B cell (primary cell): ENCODE measurements at regions not wholly inside any gene's neighbourhood (a gene's known extent, or its start where the extent isn't known, plus 50 kb on each side); places are given as distances from the start of the nearest gene placed in this dataset.

Experiments used
- ATAC-seq: fragments of 200-7000 bp; cut with Tn5 transposase; one replicate; pipeline ENCODE4 v1.10.0; 2021; ENCODE audit warnings: low read depth, mild to moderate bottlenecking, moderate number of reproducible peaks, moderate library complexity
- CTCF ChIA-PET: fragments of 350-600 bp; sonication (Branson Sonifier 250); formaldehyde crosslinking; loops from one replicate; lab custom pipeline; 2021; ENCODE audit warnings: antibody characterized with exemption, inconsistent platforms; lab: Charles Lee
- POLR2A ChIA-PET: fragments of 350-600 bp; sonication (Branson Sonifier 250); formaldehyde crosslinking; loops from one replicate; lab custom pipeline; 2021; ENCODE audit warnings: antibody characterized with exemption; lab: Charles Lee
- DNase-seq: peaks from one replicate; pipeline ENCODE4 v3.0.0; 2013
- H2AFZ ChIP-seq: 2 replicates; pipeline ENCODE4 v1.6.1; 2012; ENCODE audit warnings: mild to moderate bottlenecking, low read depth, low read length; ENCODE audit not compliant: insufficient read depth, poor library complexity, severe bottlenecking
- H3K27ac ChIP-seq, 2 donors: 1 replicate in 1 of 2; 2 replicates in 1 of 2; pipeline ENCODE4 v1.5.1; 2012 to 2013; ENCODE audit warnings: low read length in 2 of 2, mild to moderate bottlenecking in 2 of 2, moderate library complexity in 1 of 2
- H3K27me3 ChIP-seq, 4 experiments: fragments of 200-600 bp in 1 of 4; sonication (generic) in 1 of 4; replicated peaks in 1 of 4; 1 replicate in 2 of 4; 2 replicates in 2 of 4; pipeline versions ENCODE4 v1.6.1 to v1.7.0; 2013 to 2016; ENCODE audit warnings: low read length in 3 of 4, mild to moderate bottlenecking in 2 of 4, mixed read lengths in 1 of 4, moderate library complexity in 1 of 4; ENCODE audit not compliant: insufficient read depth in 4 of 4, control insufficient read depth in 3 of 4; ENCODE audit errors: control extremely low read depth in 1 of 4
- H3K36me3 ChIP-seq, 2 experiments: replicated peaks in 1 of 2; 1 replicate in 1 of 2; 2 replicates in 1 of 2; pipeline versions ENCODE4 v1.6.1 to v1.7.1; 2013; ENCODE audit warnings: low read length in 1 of 2; ENCODE audit not compliant: insufficient read depth in 2 of 2, control insufficient read depth in 1 of 2; ENCODE audit errors: control extremely low read depth in 1 of 2, extremely low read depth in 1 of 2
- H3K4me1 ChIP-seq, 2 donors: fragments of 200-600 bp in 1 of 2; sonication (generic) in 1 of 2; 1 replicate in 1 of 2; 2 replicates in 1 of 2; pipeline versions ENCODE4 v1.5.1 to v1.6.1; 2013 to 2017; ENCODE audit warnings: low read length in 2 of 2; ENCODE audit not compliant: control insufficient read depth in 2 of 2, insufficient read depth in 2 of 2
- H3K4me2 ChIP-seq: replicated peaks from 2 replicates; pipeline ENCODE3; 2012; ENCODE audit warnings: mild to moderate bottlenecking, low read depth, low read length; ENCODE audit not compliant: poor library complexity, severe bottlenecking
- H3K4me3 ChIP-seq, 5 experiments: fragments of 200-600 bp in 1 of 5; sonication (generic) in 1 of 5; 1 replicate in 3 of 5; 2 replicates in 2 of 5; pipeline versions ENCODE4 v1.5.1 to v1.7.0; 2011 to 2016; ENCODE audit warnings: low read length in 4 of 5, mild to moderate bottlenecking in 4 of 5, low read depth in 2 of 5, control low read depth in 1 of 5, moderate library complexity in 1 of 5; ENCODE audit not compliant: insufficient read depth in 1 of 5; ENCODE audit errors: control extremely low read depth in 1 of 5, extremely low read depth in 1 of 5
- H3K79me2 ChIP-seq: fragments of 200-600 bp; sonication (generic); one replicate; pipeline ENCODE4 v1.6.0; 2016; ENCODE audit warnings: low read length; ENCODE audit not compliant: control insufficient read depth, insufficient read depth
- H3K9ac ChIP-seq: fragments of 200-600 bp; sonication (generic); 2 replicates; pipeline ENCODE4 v1.6.1; 2017; ENCODE audit warnings: mild to moderate bottlenecking, low read length, moderate library complexity
- H3K9me3 ChIP-seq, 3 donors: one replicate each; pipeline versions ENCODE4 v1.6.1 to v1.7.1; 2013; ENCODE audit warnings: low read length in 2 of 3; ENCODE audit not compliant: control insufficient read depth in 2 of 3, insufficient read depth in 1 of 3; ENCODE audit errors: control extremely low read depth in 1 of 3
- H4K20me1 ChIP-seq: 2 replicates; pipeline ENCODE4 v1.6.0; 2012; ENCODE audit warnings: mild to moderate bottlenecking, low read length; ENCODE audit not compliant: insufficient read depth, control insufficient read depth, poor library complexity, severe bottlenecking
- H3K27ac Mint-ChIP-seq: one replicate; pipeline ENCODE4 v1.8.0; 2021; ENCODE audit warnings: mixed read lengths
- H3K27me3 Mint-ChIP-seq: one replicate; pipeline ENCODE4 v1.8.0; 2021; ENCODE audit warnings: mixed read lengths
- H3K4me1 Mint-ChIP-seq: one replicate; pipeline ENCODE4 v1.8.0; 2021; ENCODE audit warnings: mixed read lengths
- H3K4me3 Mint-ChIP-seq: one replicate; pipeline ENCODE4 v1.8.0; 2021; ENCODE audit warnings: mixed read lengths
- H3K9me3 Mint-ChIP-seq: one replicate; pipeline ENCODE4 v1.8.0; 2022; ENCODE audit warnings: mixed read lengths; ENCODE audit not compliant: insufficient read depth
- CTCF ChIP-seq: fragments of 200-600 bp; IDR thresholded peaks from one replicate; pipeline ENCODE4 v1.8.0; 2022; ENCODE audit warnings: antibody characterized with exemption, mild to moderate bottlenecking
- EZH2 ChIP-seq: IDR thresholded peaks from 2 replicates; pipeline ENCODE4 v1.6.1; 2012; ENCODE audit warnings: borderline replicate concordance, low read depth, mild to moderate bottlenecking, moderate library complexity, low read length; ENCODE audit not compliant: insufficient read depth, poor library complexity, severe bottlenecking
- WGBS: methylation state at CpG from one replicate; pipeline ENCODE4 v1.1.5; 2013; ENCODE audit warnings: missing lambda C conversion rate; ENCODE audit not compliant: insufficient coverage; 5-methylcytosine and 5-hydroxymethylcytosine counted together
- intact Hi-C: fragments of 100-400 bp; cut with micrococcal nuclease; formaldehyde crosslinking; loops from one replicate; pipeline ENCODE4 v1.10.0; 2022

- Mint-ChIP-seq H3K27me3 (no peaks in the 10 kb centered on the region), H3K4me1 (no peaks in the 10 kb centered on the region), H3K4me3 (no peak overlapping the region), H3K27ac (no peak overlapping the region), H3K9me3 (peaks cover under 1% of the 10 kb centered on the region)
- Histone ChIP-seq H3K79me2 (no peaks in the 10 kb centered on the region), H3K9ac (no peak overlapping the region), H3K4me1 (no peaks in the 10 kb centered on the region), H3K27me3 (no peaks in the 10 kb centered on the region), H4K20me1 (no peaks in the 10 kb centered on the region), H3K4me2 (no peak overlapping the region), H3K4me3 (no peak overlapping the region), H3K27ac (no peak overlapping the region), H2AFZ (no peak overlapping the region), H3K9me3 (no peaks in the 10 kb centered on the region), H3K36me3 (no peaks in the 10 kb centered on the region)
- ChIA-PET POLR2A (no interaction called here), CTCF (no interaction called here)
- intact Hi-C loops = no loop called here
- no peak for DNase-seq
- no peak for ATAC-seq
- TF ChIP-seq EZH2 (no peak), CTCF (no peak)
- WGBS = no CpG with 5 or more reads among the region's 2 CpGs
These were observed 234.2 kb upstream of the ANKRD50 start for GRCh38 chr4:124946696-124947095.

GRCh38 chr4:124945422-124945821, 232.9 kb upstream of the ANKRD50 start:
- Histone ChIP-seq H3K27me3 (no peaks in the 10 kb centered on the region), H3K9ac (no peak overlapping the region), H3K36me3 (no peaks in the 10 kb centered on the region), H3K9me3 (no peaks in the 10 kb centered on the region), H2AFZ (no peak overlapping the region), H3K4me2 (no peak overlapping the region), H3K4me3 (no peak overlapping the region), H3K4me1 (no peaks in the 10 kb centered on the region), H4K20me1 (no peaks in the 10 kb centered on the region), H3K27ac (no peak overlapping the region), H3K79me2 (no peaks in the 10 kb centered on the region)
- whole genome bisulfite sequencing = no CpG with 5 or more reads among the region's 1 CpG
- no peak overlapping the region for H3K4me3 Mint-ChIP-seq
- DNase-seq = no peak
- no peak overlapping the region for H3K27ac Mint-ChIP-seq
- no peak for TF ChIP-seq EZH2
- no peak for TF ChIP-seq CTCF
- ChIA-PET POLR2A (no interaction called here), CTCF (no interaction called here)
- no peaks in the 10 kb centered on the region for H3K27me3 Mint-ChIP-seq
- intact Hi-C loops = no loop called here
- H3K4me1 Mint-ChIP-seq = no peaks in the 10 kb centered on the region
- H3K9me3 Mint-ChIP-seq = no peaks in the 10 kb centered on the region
- ATAC-seq = no peak
